ENCODE measurements at regions not wholly inside any gene's neighbourhood (a gene's known extent, or its start where the extent isn't known, plus 50 kb on each side); places are given as distances from the start of the nearest gene placed in this dataset.

DNA sequence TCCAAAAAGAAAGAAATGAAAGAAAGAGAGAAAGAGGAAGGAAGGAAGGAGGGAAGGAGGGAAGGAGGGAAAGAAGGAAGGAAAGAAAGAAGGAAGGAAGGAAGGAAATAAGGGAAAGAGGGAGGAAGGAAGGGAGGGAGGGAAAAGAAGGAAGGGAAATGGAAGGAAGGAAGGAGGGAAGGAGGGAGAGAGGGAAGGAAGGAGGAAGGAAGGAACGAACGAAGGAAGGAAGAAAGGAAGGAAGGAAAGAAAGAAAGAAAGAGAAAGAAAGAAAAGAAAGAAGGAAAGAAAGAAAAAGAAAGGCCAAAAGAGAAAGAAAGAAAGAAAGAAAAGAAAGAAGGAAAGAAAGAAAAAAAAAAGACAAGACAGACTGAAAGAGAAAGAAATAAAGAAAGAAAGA, 263.9 kb upstream of the ATP10B start:
- DNase-seq: no peak

DNA sequence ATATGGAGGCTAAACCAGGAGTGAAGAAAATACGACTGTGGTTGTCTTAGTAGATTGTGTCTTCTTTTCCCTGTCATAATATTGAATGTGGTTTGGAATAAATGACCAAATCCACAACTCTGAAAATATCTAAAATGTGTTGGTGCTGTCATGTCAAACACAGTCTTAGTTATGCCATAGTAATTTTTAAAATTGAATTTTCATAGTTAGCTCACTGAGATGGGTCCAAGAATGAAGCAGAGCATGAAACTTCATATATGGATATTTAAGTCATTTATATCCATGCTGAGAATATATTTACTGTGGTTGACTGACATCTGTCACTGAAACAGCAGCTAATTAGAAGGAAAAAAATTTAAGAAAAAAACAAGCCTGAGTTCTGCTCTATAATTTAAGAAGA, 260.4 kb upstream of the ATP10B start:
- DNase-seq: no peak

DNA sequence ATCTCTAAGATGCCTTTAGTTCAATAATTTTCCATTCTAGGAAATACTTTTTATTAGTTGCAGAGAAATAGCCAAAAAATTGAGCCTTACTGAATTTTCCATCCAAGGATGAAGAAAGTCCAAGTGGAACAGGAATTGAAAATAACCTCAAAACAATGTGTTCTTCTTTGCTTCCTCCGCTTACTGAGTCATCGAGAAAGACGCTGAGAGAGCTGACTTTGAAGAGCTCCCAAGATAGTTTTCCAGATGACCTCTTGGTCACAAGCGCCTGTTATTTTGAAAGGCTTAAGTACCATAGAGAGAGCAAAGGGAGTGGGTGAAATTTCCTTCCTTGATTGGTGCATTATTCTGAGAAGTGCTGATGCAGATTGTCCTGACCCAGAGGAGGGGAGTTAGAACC, 253.5 kb upstream of the ATP10B start:
- DNase-seq: no peak

DNA sequence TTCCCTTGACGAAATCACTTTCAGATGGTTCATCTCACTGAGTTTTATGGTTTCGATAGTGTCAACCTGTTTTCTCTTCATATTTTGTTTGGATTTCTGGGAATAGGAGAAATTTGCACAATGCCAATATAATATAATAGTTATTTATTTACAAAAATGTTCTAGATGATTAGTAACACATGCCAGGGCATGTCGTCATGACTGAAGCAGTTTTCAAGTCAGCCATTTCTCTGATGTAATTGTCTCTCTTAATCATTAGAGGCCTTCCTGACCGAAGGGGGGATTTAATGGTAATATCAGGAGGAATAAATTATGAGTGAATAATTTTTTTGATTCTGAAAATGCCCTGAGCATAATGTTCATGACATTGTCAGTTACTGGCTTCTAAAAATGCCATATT, 246.5 kb upstream of the ATP10B start:
- DNase-seq: no peak

DNA sequence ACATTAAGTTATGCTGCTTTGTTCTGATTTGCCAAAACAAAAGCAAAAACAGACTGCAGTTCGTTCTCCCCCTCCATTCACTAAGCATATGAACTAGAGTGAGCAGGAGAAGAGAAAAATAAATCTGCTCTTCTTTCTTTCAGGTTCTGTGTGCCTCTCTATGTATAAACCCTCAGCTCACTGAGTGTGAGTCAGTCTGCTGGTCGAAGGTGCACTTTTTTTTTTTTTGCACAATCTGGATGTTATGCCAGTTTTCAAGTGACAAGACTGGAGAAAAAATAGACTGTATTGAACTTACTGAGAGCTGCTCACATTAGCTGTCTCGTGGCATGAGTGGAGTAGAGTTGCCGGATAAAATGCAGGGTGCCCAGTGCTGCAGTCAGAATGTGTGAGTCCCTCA, 244.6 kb upstream of the ATP10B start:
- no peak for DNase-seq

DNA sequence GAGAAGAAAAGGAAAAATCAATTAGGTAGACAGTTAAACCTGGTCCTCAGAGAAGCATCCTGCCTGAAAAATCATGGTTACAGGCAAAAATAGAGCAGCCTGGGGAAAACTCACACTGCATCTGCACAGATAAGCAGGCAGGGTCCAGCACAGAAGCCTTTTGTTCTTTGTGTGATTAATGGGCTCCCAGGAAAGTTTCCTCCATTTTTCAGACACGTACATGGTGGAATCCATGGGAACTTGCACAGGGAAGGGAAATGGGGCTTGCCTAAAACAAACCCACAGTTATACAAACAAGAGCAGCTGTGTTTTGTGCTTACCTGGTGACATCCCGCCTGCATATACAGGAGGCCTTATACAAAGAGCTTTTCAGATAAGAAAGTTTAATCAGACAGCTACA, 243.9 kb upstream of the ATP10B start:
- no peak for DNase-seq

DNA sequence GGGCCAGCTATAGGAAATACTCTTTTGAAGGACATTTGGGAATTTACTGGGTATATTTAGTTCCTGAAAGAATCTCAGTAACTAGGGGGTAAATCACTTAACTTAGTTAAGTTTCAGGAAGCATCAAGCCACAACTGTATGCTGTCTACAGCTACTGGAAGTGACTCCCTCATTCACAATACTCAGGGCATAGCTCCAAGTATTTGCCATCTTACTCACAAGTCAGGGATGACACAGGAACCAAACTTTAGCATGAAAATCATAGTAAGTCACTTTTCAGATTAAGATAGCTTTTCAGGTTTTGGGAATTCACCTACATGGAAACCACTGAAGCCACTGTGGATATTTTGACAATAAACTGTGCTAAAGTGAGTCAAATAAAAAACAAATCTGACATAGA, 242.4 kb upstream of the ATP10B start:
- DNase-seq: peak; percentile 5

DNA sequence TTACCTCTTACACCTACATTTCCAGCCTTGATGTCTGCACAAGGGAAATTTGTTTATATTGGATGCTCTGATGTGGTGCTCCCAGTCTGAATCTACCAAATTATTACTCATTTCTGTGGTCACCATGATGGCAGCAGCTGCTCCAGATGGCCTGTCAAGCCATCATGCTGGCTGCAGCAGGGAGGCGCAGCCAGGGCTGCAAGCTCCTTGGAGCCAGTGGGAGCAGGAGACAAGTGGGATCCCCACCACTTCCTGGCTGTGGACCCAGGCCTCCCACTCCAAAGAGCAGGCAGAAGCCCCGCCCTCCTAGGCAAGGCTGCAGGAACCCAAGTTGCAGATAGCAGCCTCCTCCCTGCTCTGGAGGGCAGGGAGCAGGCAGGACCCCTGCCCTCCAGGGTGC, 241.1 kb upstream of the ATP10B start:
- peak; percentile 0 for DNase-seq

DNA sequence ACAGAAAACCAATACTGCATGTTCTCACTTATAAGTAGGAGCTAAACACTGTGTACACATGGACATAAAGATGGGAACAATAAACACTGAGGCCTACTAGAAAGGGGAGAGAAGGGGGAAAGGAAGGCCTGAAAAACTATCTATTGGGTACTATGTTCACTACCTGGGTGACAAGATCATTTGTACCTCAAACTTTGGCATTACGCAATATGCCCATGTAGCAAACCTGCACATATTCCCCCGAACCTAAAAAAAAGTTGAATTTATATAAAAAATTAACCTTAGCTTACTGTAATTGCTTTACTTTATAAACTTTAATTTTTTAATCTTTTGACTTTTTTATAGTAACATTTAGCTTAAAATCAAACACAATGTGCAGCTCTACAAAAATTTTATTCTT, 237.6 kb upstream of the ATP10B start:
- no peak for DNase-seq

DNA sequence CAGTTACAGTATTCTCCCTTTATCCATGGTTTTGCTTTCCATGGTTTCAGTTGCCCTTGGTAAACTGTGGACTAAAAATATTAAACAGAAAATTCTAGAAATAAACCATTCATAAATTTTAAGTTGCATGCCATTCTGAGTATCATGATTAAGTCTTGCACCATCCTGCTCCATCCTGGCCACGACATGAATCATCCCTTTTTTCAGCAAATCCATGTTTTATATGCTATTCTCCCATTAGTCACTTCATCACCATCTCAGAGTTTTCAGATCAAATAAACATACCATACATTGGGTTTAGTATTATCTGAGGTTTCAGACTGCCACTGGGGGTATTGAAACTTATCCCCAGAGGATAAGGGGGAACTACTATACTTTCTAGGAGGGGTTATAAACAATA, 234.4 kb upstream of the ATP10B start:
- DNase-seq: peak; percentile 17

DNA sequence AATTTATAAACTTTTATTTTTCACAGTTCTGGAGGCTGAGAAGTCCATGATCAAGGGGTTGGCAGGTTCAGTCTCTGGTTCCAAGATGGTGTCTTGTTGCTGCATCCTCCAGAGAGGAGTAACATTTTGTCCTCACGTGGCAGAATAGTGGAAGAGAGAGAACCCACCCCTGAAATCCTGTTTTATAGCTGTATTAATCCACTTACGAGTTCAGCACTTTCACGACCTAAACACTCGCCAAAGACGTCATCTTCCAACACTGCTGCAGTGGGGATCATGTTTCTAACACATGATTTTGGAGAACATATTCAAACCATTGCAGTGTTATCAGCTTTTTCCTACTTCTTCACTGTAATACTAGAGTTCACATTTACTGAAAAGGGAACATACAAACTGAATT, 233.0 kb upstream of the ATP10B start:
- DNase-seq: no peak

DNA sequence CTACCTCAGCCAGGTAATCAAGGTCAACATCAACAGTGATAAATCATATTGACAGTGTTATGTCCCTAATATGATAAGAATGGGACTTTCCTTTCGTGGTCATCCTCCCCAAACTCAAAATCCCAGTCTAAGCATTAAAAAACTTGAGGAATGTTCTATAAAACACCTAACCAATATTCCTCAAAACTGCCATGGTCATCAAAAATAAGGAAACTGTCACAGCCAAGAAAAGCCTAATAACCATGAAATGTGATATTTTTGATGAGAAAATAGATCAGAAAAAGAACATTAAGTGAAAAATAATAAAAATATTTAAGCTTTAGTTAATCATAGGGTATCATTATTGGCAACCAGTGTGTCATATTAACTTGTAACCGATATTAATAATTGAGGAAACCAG, 232.1 kb upstream of the ATP10B start:
- no peak for DNase-seq

DNA sequence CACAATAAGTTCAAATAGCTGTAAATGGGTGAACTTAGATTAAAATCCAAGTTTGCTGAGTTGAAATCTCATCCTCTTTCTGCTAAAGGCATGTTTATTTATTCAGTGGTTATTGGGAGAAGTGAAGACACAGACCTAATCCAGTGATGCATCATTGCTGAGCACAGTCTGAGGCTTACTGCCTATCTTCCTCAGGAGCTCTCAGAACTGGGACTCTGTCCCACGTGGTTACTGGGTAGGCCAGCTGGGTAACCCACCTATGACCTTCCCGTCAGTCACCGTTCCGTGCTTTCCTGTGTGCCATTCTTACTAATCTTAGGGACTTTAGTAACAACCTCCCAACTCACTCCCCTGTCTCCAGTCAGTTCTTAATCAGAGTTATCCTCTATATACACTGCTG, 226.8 kb upstream of the ATP10B start:
- DNase-seq: no peak

DNA sequence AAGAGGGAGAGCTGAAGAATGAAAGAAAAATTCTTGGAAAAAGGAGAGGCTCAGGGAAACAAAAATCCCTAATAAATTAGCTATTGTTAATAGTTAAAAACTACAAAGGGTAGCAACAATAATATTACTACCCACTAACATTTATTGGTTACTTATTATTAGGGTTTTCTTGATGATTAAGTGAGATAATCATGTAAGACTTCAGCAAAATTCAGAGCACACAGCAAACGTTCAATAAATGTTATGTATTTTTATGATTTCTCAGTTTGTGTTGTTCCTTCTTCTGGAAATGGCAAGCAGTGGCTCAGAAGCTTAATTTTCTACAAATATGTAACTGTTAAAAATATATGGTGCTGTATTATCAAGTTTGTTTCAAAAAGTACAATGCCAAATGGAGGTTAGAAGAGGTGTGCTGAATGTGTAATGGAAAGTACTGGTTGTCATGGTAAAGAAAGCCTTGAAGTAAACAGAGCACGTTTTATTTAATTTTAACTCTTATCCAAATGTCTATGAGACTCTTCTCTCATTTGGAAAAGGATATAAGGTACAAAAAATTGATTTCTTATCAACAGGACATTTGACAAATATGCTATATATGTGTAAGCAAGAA, 226.0 kb upstream of the ATP10B start:
- DNase-seq: no peak

DNA sequence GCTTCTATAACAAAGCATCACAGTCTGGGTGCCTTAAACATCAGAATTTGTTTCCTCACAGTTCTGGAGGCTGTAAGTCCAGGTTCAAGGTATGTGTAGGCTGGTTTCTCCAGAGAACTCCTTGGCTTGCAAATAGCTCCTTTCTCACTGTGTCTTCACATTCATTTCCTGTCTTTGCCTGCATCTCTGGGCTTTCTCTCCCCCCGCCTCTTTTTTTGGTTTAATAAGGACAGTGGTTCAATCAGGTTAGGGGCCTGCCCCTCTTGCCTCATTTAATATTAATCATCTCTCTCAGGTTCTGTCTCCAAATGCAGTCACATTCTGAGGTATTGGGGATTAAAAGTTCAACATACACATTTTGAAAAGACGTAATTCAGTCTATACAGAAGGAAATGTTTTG, 225.5 kb upstream of the ATP10B start:
- no peak for DNase-seq

DNA sequence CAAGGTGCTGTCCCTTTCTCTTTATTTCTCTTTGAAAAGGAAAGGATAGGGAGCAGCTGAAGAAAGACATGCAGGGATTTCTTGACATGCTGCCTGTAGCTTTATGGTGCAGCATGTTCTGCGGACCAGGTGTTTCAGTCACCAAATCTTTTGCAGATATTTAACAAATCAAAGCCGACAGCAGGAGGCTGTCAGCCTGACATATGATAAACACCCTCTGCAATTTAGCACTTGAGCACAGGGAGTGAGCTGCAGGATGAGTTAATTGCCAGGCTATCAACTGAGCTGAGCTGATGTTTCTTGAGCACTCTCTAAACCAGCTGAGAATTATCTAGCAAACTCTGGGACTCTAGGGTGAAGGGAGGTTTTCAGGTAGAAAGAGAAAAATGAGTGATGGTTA, 212.8 kb upstream of the ATP10B start:
- no peak for DNase-seq

DNA sequence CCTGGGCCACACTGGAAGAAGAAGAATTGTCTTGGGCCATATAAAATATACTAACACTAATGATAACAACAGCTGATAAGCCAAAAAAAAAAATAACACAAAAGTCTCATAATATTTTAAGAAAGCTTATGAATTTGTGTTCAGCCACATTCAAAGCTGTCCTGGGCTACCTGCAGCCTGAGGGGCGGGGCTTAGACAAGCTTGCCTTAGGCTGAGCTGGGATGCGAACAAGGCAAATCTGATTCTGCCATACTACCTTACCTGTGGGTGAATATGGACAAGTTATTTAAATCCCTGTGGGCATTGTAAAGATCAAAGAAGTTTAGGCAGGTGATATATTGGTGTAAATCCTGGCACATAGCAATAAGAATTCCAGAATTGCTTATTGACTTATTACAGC, 212.3 kb upstream of the ATP10B start:
- no peak for DNase-seq

DNA sequence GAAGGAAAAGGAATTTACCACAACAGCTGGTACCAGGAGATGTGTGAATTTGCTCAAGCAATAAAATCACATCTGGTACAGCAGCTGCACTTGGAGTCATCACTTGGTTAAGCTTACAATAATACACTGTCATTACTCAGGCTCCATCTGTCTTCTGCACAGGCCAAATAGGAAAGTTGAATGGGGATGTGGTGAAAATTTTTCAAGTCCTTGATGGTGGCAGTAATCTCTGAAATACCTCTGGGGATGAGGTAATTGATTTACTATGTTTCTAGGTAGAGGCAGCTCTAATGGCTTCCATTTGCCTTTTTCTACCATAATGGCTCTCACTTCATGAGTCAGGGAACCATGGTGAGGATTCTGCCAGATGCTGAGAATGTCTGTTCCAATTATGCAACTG, 206.8 kb upstream of the ATP10B start:
- DNase-seq: no peak

DNA sequence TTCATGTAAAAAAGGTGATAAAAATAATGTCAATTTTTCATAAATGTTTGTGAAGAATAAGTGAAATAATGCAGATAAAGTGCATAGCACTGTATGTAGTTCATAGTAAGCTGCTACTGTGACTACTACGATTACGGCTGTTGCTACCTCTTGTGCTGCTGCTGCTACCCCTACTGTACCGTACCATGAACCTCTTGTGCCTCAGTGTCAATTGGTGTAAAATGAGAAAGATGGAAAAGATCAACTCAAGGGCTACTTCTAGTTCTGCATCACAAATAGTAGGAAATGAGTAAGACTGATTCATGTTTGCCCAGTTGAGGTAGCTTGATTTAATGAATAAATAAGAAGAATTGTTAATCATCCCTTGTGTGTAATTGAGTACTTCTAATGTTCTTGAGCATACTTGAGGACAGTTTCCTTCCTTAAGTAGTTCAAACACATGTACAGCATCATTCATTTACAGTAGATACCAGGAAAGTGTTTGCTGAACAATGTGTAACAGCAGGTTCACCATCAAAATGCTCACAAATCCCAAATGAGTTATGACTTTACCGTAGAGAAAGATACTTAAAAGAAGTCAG, 200.0 kb upstream of the ATP10B start:
- no peak for DNase-seq

DNA sequence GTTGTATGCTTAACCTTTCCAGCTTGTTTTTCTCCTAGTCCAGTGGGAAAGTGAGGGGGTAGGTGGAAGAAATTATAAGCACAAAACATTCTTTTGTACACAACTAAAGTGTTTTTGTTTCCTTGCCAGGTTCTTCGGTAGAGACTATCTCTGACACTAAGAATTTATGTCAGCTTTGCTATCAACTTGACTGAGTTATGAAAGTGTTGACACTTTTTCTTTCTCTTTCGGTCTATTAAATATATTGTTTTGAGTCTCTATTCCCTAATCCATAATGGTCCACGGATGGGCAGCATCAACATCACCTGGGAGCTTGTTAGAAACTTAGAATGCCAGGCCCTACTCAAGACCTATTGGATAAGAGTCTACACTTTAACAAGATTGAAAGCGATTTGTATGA, 195.0 kb upstream of the ATP10B start:
- DNase-seq: no peak

DNA sequence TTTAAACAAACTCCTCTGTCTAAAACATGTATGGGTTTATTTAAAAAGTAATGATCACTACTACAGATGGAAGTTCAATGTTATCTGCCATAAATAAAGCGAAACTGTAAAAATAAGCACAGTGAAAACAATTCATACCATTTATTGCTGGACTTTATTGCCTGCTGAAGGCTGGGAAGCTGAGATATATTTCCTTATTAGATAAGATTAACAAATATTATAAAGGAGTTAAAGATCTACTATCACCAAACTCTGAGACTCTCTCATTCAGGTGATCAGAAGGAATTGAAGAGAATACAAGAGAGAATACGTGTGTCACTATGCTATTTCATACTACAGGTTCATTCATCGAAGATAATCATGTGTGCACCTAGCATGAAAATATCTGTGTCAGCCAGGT, 190.9 kb upstream of the ATP10B start:
- DNase-seq: no peak

DNA sequence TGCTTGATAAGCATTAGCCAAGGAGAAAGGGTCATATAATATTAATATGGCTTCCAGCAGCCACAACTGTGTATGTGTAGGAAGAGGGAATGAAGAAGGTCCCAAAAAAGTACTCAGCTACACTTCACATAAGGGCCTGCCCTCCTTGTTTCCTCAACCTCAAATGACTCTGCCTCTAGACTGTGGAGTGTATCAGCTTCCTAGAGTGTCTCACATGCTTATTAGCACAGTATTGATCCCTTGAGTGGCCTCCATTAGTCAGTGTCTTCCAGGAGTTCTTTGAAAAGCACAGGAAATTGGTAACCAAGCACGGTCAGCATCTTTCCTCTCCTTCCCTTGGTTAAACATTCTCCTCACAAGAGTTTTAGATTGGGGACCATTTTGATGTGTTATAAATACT, 190.4 kb upstream of the ATP10B start:
- no peak for DNase-seq

DNA sequence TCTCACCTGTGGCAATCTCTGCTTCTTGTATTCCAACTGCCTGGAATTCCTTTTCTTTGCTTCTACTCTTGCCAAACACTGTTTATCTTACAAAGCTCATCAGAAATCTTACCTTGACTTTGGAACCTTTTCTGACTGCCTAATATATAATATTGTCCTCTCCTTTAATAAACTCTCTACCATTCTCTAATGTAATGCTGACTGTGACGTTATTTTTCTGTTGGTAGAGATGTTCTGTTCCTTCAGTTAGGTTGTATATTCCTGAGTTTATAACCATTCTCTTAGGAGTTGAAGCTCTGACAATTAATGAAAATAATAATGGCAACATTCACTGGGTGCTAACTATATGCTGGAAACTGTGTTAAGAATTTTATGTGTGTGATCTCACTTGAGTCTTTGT, 188.8 kb upstream of the ATP10B start:
- no peak for DNase-seq

DNA sequence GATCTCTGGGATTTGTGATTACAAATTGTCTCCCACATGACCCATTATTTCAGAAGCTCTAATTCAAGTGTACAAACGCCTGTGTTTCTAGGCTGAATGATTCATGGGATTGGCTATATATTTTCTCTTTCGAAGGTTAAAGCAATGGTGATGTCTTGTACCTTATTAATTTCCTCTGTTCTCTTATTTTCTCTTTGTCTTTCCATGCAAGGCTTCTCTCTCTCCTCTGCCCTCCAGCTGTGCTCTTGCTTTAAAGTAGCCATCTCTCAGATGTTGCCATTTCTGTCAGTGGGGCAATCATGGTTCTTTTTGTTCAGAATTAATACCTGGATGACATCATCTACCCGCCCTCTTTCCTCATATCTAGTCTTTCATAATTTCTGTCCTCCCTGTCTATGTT, 184.3 kb upstream of the ATP10B start:
- DNase-seq: no peak

DNA sequence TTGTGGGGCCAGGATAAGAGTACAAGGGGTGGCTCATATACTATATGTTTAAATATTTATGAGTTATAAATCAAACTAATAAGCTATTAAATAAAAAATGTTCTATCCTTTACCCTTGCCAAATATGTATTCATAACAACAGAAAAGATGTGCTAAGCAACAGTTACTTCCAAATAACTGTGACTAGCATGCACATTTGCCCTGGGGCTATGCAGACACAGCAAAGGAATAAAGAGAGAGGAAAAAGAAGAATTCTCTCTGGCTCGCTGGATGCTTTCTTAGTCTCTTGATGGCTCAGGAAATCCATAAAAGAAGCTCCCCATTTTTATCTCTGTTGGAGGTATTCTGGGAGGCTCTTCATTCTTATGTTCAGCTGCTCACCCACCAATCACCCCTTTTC, 182.4 kb upstream of the ATP10B start:
- no peak for DNase-seq

DNA sequence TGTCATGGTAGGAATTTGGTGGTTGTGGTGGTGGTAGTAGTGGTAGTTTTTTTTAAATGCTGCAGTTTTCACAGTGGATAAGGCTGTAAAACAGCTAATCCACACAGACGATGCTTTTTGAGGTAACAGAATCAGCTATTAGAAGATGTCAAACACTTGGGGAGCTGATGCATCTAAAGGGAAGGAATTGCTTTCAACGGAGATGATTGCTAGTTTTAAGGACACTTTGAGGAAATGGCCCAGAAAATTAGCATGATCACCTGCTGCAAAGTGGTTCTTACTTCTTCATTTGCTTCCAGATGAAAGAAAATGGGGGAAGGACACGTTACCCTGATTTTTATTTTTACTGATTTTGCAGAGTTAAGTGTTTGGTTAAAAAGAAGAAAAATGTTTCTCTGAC, 178.2 kb upstream of the ATP10B start:
- DNase-seq: no peak

Measured in EL (cell line).